ENCODE measurements at regions not wholly inside any gene's neighbourhood (a gene's known extent, or its start where the extent isn't known, plus 50 kb on each side); places are given as distances from the start of the nearest gene placed in this dataset.

DNA sequence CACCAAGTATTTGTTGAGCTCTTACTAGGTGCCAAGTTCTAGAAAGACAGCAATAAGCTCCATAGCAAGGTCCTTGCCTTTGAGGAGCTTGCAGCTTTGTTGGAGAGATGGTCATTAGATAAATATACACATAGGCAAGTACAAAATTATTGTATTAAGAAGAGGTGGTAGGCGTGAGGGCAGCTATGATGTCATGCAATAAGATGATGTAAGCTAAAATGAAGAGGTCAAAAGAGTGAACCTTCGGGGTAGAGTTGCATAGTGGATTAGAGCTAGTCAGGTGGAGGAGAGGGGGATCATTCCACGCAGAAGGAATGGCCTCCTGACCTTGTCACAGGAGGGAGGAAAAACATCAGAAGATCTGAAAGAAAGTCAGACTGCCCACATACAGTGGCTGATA is 141.9 kb upstream of the PCSK2 start:
- TF ChIP-seq TAF1 (IDR thresholded peaks at IDR 0.05; ENCODE audit: borderline replicate concordance, insufficient read depth, low read length) = no peak
- no peak for TF ChIP-seq SIN3A (IDR thresholded peaks at IDR 0.05; ENCODE audit: borderline replicate concordance, insufficient read depth, low read length)
- no peak for TF ChIP-seq POLR2AphosphoS5 (IDR thresholded peaks at IDR 0.05; ENCODE audit: low read depth, low read length)
- no peak for TF ChIP-seq FOXP2 (optimal IDR thresholded peaks at IDR 0.05; ENCODE audit: borderline replicate concordance, extremely low read depth, extremely low read length, insufficient read depth)
- TF ChIP-seq, protein P1, sequence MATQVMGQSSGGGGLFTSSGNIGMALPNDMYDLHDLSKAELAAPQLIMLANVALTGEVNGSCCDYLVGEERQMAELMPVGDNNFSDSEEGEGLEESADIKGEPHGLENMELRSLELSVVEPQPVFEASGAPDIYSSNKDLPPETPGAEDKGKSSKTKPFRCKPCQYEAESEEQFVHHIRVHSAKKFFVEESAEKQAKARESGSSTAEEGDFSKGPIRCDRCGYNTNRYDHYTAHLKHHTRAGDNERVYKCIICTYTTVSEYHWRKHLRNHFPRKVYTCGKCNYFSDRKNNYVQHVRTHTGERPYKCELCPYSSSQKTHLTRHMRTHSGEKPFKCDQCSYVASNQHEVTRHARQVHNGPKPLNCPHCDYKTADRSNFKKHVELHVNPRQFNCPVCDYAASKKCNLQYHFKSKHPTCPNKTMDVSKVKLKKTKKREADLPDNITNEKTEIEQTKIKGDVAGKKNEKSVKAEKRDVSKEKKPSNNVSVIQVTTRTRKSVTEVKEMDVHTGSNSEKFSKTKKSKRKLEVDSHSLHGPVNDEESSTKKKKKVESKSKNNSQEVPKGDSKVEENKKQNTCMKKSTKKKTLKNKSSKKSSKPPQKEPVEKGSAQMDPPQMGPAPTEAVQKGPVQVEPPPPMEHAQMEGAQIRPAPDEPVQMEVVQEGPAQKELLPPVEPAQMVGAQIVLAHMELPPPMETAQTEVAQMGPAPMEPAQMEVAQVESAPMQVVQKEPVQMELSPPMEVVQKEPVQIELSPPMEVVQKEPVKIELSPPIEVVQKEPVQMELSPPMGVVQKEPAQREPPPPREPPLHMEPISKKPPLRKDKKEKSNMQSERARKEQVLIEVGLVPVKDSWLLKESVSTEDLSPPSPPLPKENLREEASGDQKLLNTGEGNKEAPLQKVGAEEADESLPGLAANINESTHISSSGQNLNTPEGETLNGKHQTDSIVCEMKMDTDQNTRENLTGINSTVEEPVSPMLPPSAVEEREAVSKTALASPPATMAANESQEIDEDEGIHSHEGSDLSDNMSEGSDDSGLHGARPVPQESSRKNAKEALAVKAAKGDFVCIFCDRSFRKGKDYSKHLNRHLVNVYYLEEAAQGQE (IDR thresholded peaks at IDR 0.05; ENCODE audit: insufficient read depth in 1 of 2, low read depth in 2 of 2, low read length in 2 of 2) = no peak

DNA sequence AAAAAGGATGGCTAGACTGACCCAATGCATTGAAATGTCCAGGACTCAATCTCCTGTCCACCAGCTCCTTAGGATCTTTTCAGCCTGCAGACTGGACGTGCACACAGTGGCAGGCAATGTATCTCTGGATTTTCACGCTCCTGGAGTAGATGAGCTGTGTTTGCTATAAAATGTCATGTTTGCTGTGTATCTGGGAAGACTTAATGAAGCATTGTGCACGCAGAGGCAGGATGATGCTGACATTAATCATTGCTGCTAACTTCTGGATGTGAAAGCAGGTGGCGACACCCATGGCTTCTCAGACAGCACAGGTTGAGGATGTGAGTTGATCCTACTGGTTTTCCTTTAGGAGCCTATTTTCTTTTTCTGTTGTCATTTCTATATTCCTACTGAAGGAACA is 133.1 kb upstream of the PCSK2 start:
- TF ChIP-seq SIN3A (IDR thresholded peaks at IDR 0.05; ENCODE audit: borderline replicate concordance, insufficient read depth, low read length) (no peak), FOXP2 (optimal IDR thresholded peaks at IDR 0.05; ENCODE audit: borderline replicate concordance, extremely low read depth, extremely low read length, insufficient read depth) (no peak), POLR2AphosphoS5 (IDR thresholded peaks at IDR 0.05; ENCODE audit: low read depth, low read length) (no peak), TAF1 (IDR thresholded peaks at IDR 0.05; ENCODE audit: borderline replicate concordance, insufficient read depth, low read length) (no peak)
- TF ChIP-seq, protein P1 (IDR thresholded peaks at IDR 0.05; ENCODE audit: insufficient read depth in 1 of 2, low read depth in 2 of 2, low read length in 2 of 2) = no peak

DNA sequence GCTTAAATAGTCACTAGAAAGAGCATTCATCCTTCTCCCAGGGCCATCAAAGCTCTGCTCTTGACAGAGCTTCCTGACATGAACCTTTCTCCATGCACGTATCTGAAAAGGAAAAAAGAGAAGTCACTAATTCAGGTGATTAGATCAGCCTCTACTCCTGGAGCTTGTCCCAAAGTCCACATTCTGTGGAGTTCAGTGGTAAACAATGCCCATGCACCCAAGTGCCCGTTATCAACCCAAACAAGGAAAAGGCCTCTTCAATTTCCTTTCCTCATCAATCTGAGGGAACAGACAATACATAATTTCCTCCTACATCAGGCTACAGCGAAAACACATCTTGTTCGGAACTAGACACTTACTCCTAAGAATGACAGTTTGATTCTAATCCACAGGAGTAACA is 129.2 kb upstream of the PCSK2 start:
- TF ChIP-seq SIN3A (IDR thresholded peaks at IDR 0.05; ENCODE audit: borderline replicate concordance, insufficient read depth, low read length) = no peak
- TF ChIP-seq TAF1 (IDR thresholded peaks at IDR 0.05; ENCODE audit: borderline replicate concordance, insufficient read depth, low read length) = no peak
- no peak for TF ChIP-seq FOXP2 (optimal IDR thresholded peaks at IDR 0.05; ENCODE audit: borderline replicate concordance, extremely low read depth, extremely low read length, insufficient read depth)
- TF ChIP-seq POLR2AphosphoS5 (IDR thresholded peaks at IDR 0.05; ENCODE audit: low read depth, low read length) = no peak
- TF ChIP-seq, protein P1 (IDR thresholded peaks at IDR 0.05; ENCODE audit: insufficient read depth in 1 of 2, low read depth in 2 of 2, low read length in 2 of 2) = no peak

DNA sequence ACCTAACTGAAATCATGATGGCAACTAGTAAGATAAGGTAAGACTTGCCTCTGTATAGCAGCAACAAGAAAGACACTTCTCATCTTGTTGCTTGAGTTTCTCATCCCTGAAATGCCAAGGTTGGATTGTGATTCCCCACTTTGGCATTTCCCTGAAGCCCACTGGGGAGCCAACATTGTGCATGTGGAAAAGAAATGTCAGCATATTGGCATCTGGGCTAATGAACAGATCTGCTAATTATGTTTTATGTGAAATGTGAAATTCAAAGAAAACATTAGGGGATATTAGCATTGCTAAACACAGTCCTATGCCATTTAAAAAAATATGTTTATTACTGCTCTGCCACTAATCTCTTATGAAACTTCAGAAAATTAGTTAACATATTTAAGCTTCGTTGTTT is 126.3 kb upstream of the PCSK2 start:
- no peak for TF ChIP-seq POLR2AphosphoS5 (IDR thresholded peaks at IDR 0.05; ENCODE audit: low read depth, low read length)
- no peak for TF ChIP-seq TAF1 (IDR thresholded peaks at IDR 0.05; ENCODE audit: borderline replicate concordance, insufficient read depth, low read length)
- no peak for TF ChIP-seq FOXP2 (optimal IDR thresholded peaks at IDR 0.05; ENCODE audit: borderline replicate concordance, extremely low read depth, extremely low read length, insufficient read depth)
- no peak for TF ChIP-seq SIN3A (IDR thresholded peaks at IDR 0.05; ENCODE audit: borderline replicate concordance, insufficient read depth, low read length)
- TF ChIP-seq, protein P1 (IDR thresholded peaks at IDR 0.05; ENCODE audit: insufficient read depth in 1 of 2, low read depth in 2 of 2, low read length in 2 of 2) = no peak

DNA sequence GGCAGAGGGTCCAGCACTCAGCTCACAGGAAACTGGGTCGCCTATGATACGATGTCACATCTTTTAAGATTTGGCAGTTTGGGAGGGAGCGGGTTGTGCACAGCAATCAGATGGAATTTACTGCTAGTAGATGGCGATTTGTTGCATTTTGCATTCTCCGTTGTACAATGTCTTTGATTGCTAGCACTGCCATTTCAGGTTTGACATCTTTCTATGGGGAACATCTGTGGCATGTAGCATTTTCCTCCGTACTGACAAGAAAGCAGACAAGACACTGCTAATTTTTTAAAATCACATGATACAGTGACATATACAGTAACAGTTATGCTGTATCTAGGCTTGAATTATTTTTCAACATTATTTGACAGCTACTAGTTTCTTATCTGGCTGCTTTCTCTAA is 119.7 kb upstream of the PCSK2 start:
- TF ChIP-seq POLR2AphosphoS5 (IDR thresholded peaks at IDR 0.05; ENCODE audit: low read depth, low read length) (no peak), TAF1 (IDR thresholded peaks at IDR 0.05; ENCODE audit: borderline replicate concordance, insufficient read depth, low read length) (no peak), FOXP2 (optimal IDR thresholded peaks at IDR 0.05; ENCODE audit: borderline replicate concordance, extremely low read depth, extremely low read length, insufficient read depth) (no peak), SIN3A (IDR thresholded peaks at IDR 0.05; ENCODE audit: borderline replicate concordance, insufficient read depth, low read length) (no peak)
- TF ChIP-seq, protein P1 (IDR thresholded peaks at IDR 0.05; ENCODE audit: insufficient read depth in 1 of 2, low read depth in 2 of 2, low read length in 2 of 2) = no peak

All from PFSK-1 (cell line).